ENCODE measurements at regions not wholly inside any gene's neighbourhood (a gene's known extent, or its start where the extent isn't known, plus 50 kb on each side); places are given as distances from the start of the nearest gene placed in this dataset.

DNA sequence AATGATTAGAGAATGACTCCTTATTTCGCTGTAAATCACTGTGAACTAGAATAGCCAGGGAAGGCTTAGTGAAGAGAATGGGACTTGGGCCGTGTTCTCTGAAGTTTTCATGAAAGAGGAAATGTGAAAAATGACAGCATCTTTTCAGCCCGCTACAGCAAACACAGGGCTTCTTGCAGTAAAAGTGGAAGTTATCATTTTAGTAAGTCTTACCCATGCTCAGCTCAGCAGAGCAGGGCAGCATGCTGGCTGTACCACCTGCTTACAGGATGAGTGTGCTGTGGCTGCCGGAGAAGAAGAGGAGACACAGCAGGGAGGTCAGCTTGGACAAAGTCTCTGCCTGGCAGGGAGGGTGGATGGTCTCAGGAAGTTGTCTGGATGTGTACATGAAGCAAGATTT, 300.7 kb upstream of the DLGAP1 start:
- TF ChIP-seq EP300 (IDR thresholded peaks at IDR 0.05) (no peak), POLR2AphosphoS5 (IDR thresholded peaks at IDR 0.05) (no peak)
- TF ChIP-seq, protein P1, sequence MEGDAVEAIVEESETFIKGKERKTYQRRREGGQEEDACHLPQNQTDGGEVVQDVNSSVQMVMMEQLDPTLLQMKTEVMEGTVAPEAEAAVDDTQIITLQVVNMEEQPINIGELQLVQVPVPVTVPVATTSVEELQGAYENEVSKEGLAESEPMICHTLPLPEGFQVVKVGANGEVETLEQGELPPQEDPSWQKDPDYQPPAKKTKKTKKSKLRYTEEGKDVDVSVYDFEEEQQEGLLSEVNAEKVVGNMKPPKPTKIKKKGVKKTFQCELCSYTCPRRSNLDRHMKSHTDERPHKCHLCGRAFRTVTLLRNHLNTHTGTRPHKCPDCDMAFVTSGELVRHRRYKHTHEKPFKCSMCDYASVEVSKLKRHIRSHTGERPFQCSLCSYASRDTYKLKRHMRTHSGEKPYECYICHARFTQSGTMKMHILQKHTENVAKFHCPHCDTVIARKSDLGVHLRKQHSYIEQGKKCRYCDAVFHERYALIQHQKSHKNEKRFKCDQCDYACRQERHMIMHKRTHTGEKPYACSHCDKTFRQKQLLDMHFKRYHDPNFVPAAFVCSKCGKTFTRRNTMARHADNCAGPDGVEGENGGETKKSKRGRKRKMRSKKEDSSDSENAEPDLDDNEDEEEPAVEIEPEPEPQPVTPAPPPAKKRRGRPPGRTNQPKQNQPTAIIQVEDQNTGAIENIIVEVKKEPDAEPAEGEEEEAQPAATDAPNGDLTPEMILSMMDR (IDR thresholded peaks at IDR 0.05): no peak
